ENCODE measurements at regions not wholly inside any gene's neighbourhood (a gene's known extent, or its start where the extent isn't known, plus 50 kb on each side); places are given as distances from the start of the nearest gene placed in this dataset.

DNA sequence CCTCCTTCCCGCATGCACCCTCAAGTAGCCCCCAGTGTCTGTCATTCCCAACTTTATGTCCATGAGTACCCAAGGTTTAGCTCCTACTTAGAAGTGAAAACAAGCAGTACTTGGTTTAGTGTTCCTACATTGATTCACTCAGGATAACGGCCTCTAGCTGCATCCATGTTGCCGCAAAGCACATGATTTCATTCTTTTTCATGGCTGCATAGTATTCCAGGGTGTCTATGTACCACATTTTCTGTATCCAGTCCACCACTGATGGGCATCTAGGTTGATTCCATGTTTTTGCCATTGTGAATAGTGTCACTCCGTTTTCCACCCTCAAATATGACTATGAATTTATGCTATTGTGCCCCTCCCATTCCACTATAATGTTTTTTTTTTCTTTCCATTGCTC is 130.5 kb upstream of the MXRA5 start:
- TF ChIP-seq EZH2 (IDR thresholded peaks at IDR 0.05) (no peak), CTCF (IDR thresholded peaks at IDR 0.05) (no peak), EZH2phosphoT487 (IDR thresholded peaks at IDR 0.05) (no peak)
